Endothelial cell of umbilical vein (primary cell): ENCODE measurements at regions not wholly inside any gene's neighbourhood (a gene's known extent, or its start where the extent isn't known, plus 50 kb on each side); places are given as distances from the start of the nearest gene placed in this dataset.

ENCODE experiments used
- BruUV-seq: library from RNA; stranded (reverse); fragments of 400-500 nt; replicated peaks from 2 replicates; lab custom pipeline; 2021; lab: Mats Ljungman, UMichigan
- CTCF ChIA-PET: fragments of 300-600, 350-600 bp; sonication (Branson Sonifier 250); formaldehyde crosslinking; loops from one replicate; lab custom pipeline; 2021; ENCODE audit warnings: antibody characterized with exemption, inconsistent platforms; lab: Charles Lee
- POLR2A ChIA-PET: fragments of 300-600, 350-600 bp; sonication (Branson Sonifier 250); formaldehyde crosslinking; loops from one replicate; lab custom pipeline; 2021; ENCODE audit warnings: antibody characterized with exemption, inconsistent platforms; lab: Charles Lee
- DNase-seq: peaks from one replicate; pipeline ENCODE4 v3.0.0-alpha.2; 2011; ENCODE audit warnings: low read depth, low spot score
- FAIRE-seq: peaks from 2 replicates; lab custom pipeline; 2011; peaks lifted over from hg19 to GRCh38; lab: Jason Lieb, UNC
- H2AFZ ChIP-seq: 2 replicates; pipeline ENCODE4 v1.6.0; 2012; ENCODE audit warnings: low read depth, low read length, control low read depth, inconsistent platforms
- H3K27ac ChIP-seq: 2 replicates; pipeline ENCODE4 v1.5.1; 2011; ENCODE audit warnings: low read depth, mild to moderate bottlenecking, control low read depth, low read length, moderate library complexity; ENCODE audit not compliant: insufficient read depth
- H3K27me3 ChIP-seq, 2 experiments: 2 replicates each; pipeline versions ENCODE4 v1.6.0 to v1.6.1; 2011; ENCODE audit warnings: low read length in 2 of 2, mixed read lengths in 1 of 2; ENCODE audit not compliant: control insufficient read depth in 2 of 2, insufficient read depth in 2 of 2
- H3K36me3 ChIP-seq, 2 experiments: 2 replicates in 1 of 2; 3 replicates in 1 of 2; pipeline ENCODE4 v1.5.1; 2011; ENCODE audit warnings: low read length in 2 of 2, mild to moderate bottlenecking in 1 of 2, moderate library complexity in 1 of 2; ENCODE audit not compliant: control insufficient read depth in 2 of 2, insufficient read depth in 2 of 2; ENCODE audit errors: extremely low read depth in 1 of 2
- H3K4me1 ChIP-seq: 3 replicates; pipeline ENCODE4 v1.5.1; 2011; ENCODE audit warnings: mild to moderate bottlenecking, low read length; ENCODE audit not compliant: control insufficient read depth, insufficient read depth; ENCODE audit errors: extremely low read depth
- H3K4me2 ChIP-seq: 2 replicates; pipeline ENCODE4 v1.6.1; 2011; ENCODE audit warnings: low read length, control low read depth, mixed read lengths; ENCODE audit not compliant: insufficient read depth
- H3K4me3 ChIP-seq, 3 experiments: fragments of 200-600 bp in 1 of 3; sonication (generic), shearing (Covaris generic) in 1 of 3; replicated peaks in 1 of 3; 2 replicates each; pipeline ENCODE4 v1.5.1; 2011 to 2016; ENCODE audit warnings: control low read depth in 3 of 3, low read length in 3 of 3, mild to moderate bottlenecking in 2 of 3, inconsistent platforms in 1 of 3, low read depth in 1 of 3, moderate library complexity in 1 of 3; ENCODE audit not compliant: insufficient read depth in 1 of 3
- H3K79me2 ChIP-seq: 2 replicates; pipeline ENCODE4 v1.6.0; 2012; ENCODE audit warnings: low read length, inconsistent platforms; ENCODE audit not compliant: control insufficient read depth, insufficient read depth
- H3K9ac ChIP-seq: replicated peaks from 2 replicates; pipeline ENCODE3; 2011; ENCODE audit warnings: low read length, control low read depth; ENCODE audit not compliant: insufficient read depth; ENCODE audit errors: extremely low read depth
- H3K9me1 ChIP-seq: replicated peaks from 3 replicates; pipeline ENCODE4 v1.6.0; 2011; ENCODE audit warnings: mild to moderate bottlenecking, low read length; ENCODE audit not compliant: control insufficient read depth, insufficient read depth; ENCODE audit errors: extremely low read depth
- H3K9me3 ChIP-seq: replicated peaks from 2 replicates; pipeline ENCODE4 v1.5.1; 2012; ENCODE audit warnings: low read length, inconsistent platforms; ENCODE audit not compliant: control insufficient read depth, insufficient read depth
- H4K20me1 ChIP-seq: replicated peaks from 2 replicates; pipeline ENCODE3; 2011; ENCODE audit warnings: mild to moderate bottlenecking, low read length; ENCODE audit not compliant: control insufficient read depth, insufficient read depth; ENCODE audit errors: extremely low read depth
- EZH2 ChIP-seq: IDR thresholded peaks from 2 replicates; pipeline ENCODE4 v1.6.1; 2012; ENCODE audit warnings: borderline replicate concordance, low read depth, mild to moderate bottlenecking, moderate library complexity, low read length, inconsistent platforms; ENCODE audit not compliant: severe bottlenecking
- FOS ChIP-seq: IDR thresholded peaks from 2 replicates; pipeline ENCODE4 v1.6.1; 2011; ENCODE audit warnings: mild to moderate bottlenecking, low read length, moderate library complexity, borderline replicate concordance; ENCODE audit not compliant: insufficient read depth
- GATA2 ChIP-seq: IDR thresholded peaks from 2 replicates; pipeline ENCODE4 v1.7.0; 2011; ENCODE audit warnings: low read depth, mild to moderate bottlenecking, moderate library complexity, mixed read lengths, low read length; ENCODE audit not compliant: insufficient read length, insufficient read depth
- JUN ChIP-seq: IDR thresholded peaks from 2 replicates; pipeline ENCODE4 v1.6.1; 2011; ENCODE audit warnings: borderline replicate concordance, low read depth; ENCODE audit not compliant: insufficient read length, insufficient read depth
- MYC ChIP-seq: IDR thresholded peaks from one replicate; pipeline ENCODE4 v1.6.1; 2011; ENCODE audit warnings: mild to moderate bottlenecking, low read depth, low read length
- POLR2A ChIP-seq: IDR thresholded peaks from 2 replicates; pipeline ENCODE4 v1.6.1; 2012; ENCODE audit warnings: low read depth, mild to moderate bottlenecking, control low read depth, low read length
- POLR2AphosphoS5 ChIP-seq: IDR thresholded peaks from 2 replicates; pipeline ENCODE4 v1.6.1; 2012; ENCODE audit warnings: low read depth, mild to moderate bottlenecking, control low read depth, low read length, moderate library complexity; ENCODE audit not compliant: insufficient read depth
- dilution Hi-C: fragments of 300-500 bp; cut with MboI; formaldehyde crosslinking; loops from one replicate; pipeline ENCODE4 v1.15.0; 2019; ENCODE audit warnings: low sequenced_read_pairs; ENCODE audit not compliant: extremely low pct_ligation_motif_present
- intact Hi-C: fragments of 100-400 bp; cut with micrococcal nuclease; formaldehyde crosslinking; loops from one replicate; pipeline ENCODE4 v1.10.0; 2022
- TF ChIP-seq, protein P1 (sequence below): IDR thresholded peaks from 2 replicates; pipeline ENCODE4 v1.6.1; 2011; ENCODE audit not compliant: insufficient read depth, insufficient read length
- TF ChIP-seq, protein P2 (sequence below), 2 donors: IDR thresholded peaks; 1 replicate in 1 of 2; 2 replicates in 1 of 2; pipeline ENCODE4 v1.5.1; 2011; ENCODE audit warnings: low read length in 2 of 2, mild to moderate bottlenecking in 2 of 2, moderate library complexity in 2 of 2, control low read depth in 1 of 2, inconsistent platforms in 1 of 2, low read depth in 1 of 2; ENCODE audit not compliant: insufficient read depth in 1 of 2; ENCODE audit errors: extremely low read depth in 1 of 2

DNA sequence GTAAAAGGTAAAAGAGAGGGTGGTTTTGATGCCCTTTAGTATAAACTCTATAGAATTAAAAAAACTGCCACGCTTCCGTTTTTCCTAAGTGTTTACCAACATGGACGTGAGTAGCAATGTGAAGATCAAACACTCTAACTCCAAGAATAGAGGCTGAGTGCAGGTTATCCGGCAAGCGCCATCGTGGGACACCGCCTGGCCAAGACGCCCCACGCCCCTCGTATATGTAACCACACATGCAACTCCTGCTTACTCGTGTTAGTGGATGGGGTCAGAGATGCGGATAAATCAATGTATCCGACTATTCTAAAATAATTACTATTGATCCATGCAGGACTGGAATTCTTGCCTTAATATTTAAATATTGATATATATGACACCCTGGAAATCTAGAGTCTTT lies 741.3 kb downstream of the GALR1 start:
- peaks cover 4% of the 10 kb centered on the region for H3K9me3 ChIP-seq
- ChIA-PET POLR2A (no interaction called here), CTCF (no interaction called here)
- no peak overlapping the region for H3K27ac ChIP-seq
- no peaks in the 10 kb centered on the region for H3K9me1 ChIP-seq
- FAIRE-seq (no peak), DNase-seq (no peak)
- H3K4me3 ChIP-seq = no peak overlapping the region
- BruUV-seq = no TSS peak
- no peaks in the 10 kb centered on the region for H4K20me1 ChIP-seq
- H3K27me3 ChIP-seq = no peaks in the 10 kb centered on the region
- intact Hi-C loops (no loop called here), dilution Hi-C loops (no loop called here)
- no peaks in the 10 kb centered on the region for H3K36me3 ChIP-seq
- no peak overlapping the region for H3K9ac ChIP-seq
- H3K4me2 ChIP-seq = no peak overlapping the region
- H2AFZ ChIP-seq = no peak overlapping the region
- H3K4me1 ChIP-seq = no peaks in the 10 kb centered on the region
- TF ChIP-seq POLR2AphosphoS5 = no peak
- TF ChIP-seq, protein P1, sequence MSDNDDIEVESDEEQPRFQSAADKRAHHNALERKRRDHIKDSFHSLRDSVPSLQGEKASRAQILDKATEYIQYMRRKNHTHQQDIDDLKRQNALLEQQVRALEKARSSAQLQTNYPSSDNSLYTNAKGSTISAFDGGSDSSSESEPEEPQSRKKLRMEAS = no peak
- no peak for TF ChIP-seq GATA2
- no peak for TF ChIP-seq POLR2A
- TF ChIP-seq EZH2 = no peak
- no peak for TF ChIP-seq JUN
- TF ChIP-seq FOS = no peak
- no peak for TF ChIP-seq MYC
- TF ChIP-seq, protein P2, sequence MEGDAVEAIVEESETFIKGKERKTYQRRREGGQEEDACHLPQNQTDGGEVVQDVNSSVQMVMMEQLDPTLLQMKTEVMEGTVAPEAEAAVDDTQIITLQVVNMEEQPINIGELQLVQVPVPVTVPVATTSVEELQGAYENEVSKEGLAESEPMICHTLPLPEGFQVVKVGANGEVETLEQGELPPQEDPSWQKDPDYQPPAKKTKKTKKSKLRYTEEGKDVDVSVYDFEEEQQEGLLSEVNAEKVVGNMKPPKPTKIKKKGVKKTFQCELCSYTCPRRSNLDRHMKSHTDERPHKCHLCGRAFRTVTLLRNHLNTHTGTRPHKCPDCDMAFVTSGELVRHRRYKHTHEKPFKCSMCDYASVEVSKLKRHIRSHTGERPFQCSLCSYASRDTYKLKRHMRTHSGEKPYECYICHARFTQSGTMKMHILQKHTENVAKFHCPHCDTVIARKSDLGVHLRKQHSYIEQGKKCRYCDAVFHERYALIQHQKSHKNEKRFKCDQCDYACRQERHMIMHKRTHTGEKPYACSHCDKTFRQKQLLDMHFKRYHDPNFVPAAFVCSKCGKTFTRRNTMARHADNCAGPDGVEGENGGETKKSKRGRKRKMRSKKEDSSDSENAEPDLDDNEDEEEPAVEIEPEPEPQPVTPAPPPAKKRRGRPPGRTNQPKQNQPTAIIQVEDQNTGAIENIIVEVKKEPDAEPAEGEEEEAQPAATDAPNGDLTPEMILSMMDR (IDR thresholded peaks at IDR 0.05; ENCODE audit: extremely low read depth in 1 of 2, insufficient read depth in 1 of 2, low read depth in 1 of 2, low read length in 2 of 2) = no peak
- H3K79me2 ChIP-seq = no peaks in the 10 kb centered on the region
